ENCODE measurements at regions not wholly inside any gene's neighbourhood (a gene's known extent, or its start where the extent isn't known, plus 50 kb on each side); places are given as distances from the start of the nearest gene placed in this dataset.

GRCh38 chr7:138287549-138287948, 172.5 kb upstream of the TRIM24 start:
- Histone ChIP-seq H4K91ac (ENCODE audit: insufficient read depth, low read depth, low read length) (no peak overlapping the region), H2BK20ac (ENCODE audit: low read depth, low read length) (no peak overlapping the region), H3K23ac (ENCODE audit: low read depth, low read length) (no peak overlapping the region), H3K79me1 (ENCODE audit: low read depth in 1 of 2, low read length in 2 of 2) (no peaks in the 10 kb centered on the region), H3K4me3 (ENCODE audit: insufficient read depth, low read depth, low read length) (no peak overlapping the region), H4K5ac (ENCODE audit: low read depth, low read length) (no peak overlapping the region), H2AK9ac (replicated peaks; ENCODE audit: low read depth, low read length, poor library complexity) (no peak overlapping the region), H3K18ac (ENCODE audit: low read depth, low read length) (no peak overlapping the region), H4K8ac (ENCODE audit: low read depth in 2 of 2, low read length in 2 of 2) (no peak overlapping the region), H2BK15ac (ENCODE audit: low read depth, low read length) (no peak overlapping the region), H2BK120ac (ENCODE audit: low read depth, low read length) (no peak overlapping the region), H2AK5ac (ENCODE audit: low read depth, low read length) (no peak overlapping the region), H3K14ac (replicated peaks; ENCODE audit: low read depth, low read length) (no peak overlapping the region), H4K20me1 (ENCODE audit: insufficient read depth, low read length) (no peaks in the 10 kb centered on the region), H3K4ac (ENCODE audit: low read depth, low read length) (no peak overlapping the region), H3K36me3 (ENCODE audit: control insufficient read depth, insufficient read depth, low read length) (no peaks in the 10 kb centered on the region), H3K56ac (ENCODE audit: extremely low read depth, insufficient read depth, low read length) (no peak overlapping the region), H3K27me3 (ENCODE audit: control insufficient read depth, insufficient read depth, low read length) (no peaks in the 10 kb centered on the region), H3K4me2 (ENCODE audit: low read depth, low read length) (no peak overlapping the region), H3K9me1 (ENCODE audit: insufficient read depth, low read length) (no peaks in the 10 kb centered on the region), H3K9me3 (ENCODE audit: control insufficient read depth, insufficient read depth, low read length) (peaks cover 13% of the 10 kb centered on the region), H2BK5ac (ENCODE audit: low read depth, low read length, poor library complexity, severe bottlenecking) (no peak overlapping the region), H3K27ac (ENCODE audit: insufficient read depth, low read length) (no peak overlapping the region), H3K4me1 (ENCODE audit: control insufficient read depth, insufficient read depth, low read length) (no peaks in the 10 kb centered on the region), H2AFZ (replicated peaks; ENCODE audit: low read length, poor library complexity) (no peak overlapping the region), H3K9ac (ENCODE audit: low read depth, low read length) (no peak overlapping the region)
- intact Hi-C loops (cut with micrococcal nuclease) (no loop called here), dilution Hi-C loops (cut with HindIII; ENCODE audit: low sequenced_read_pairs, unreplicated experiment) (no loop called here), in situ Hi-C loops (cut with MboI; ENCODE audit: low sequenced_read_pairs) (no loop called here)
- ATAC-seq (ENCODE audit: low read depth) = no peak
- no peak for TF ChIP-seq ELK1 (IDR thresholded peaks at IDR 0.05; ENCODE audit: borderline replicate concordance, low read depth, low read length)
- no peak for TF ChIP-seq CHD1 (IDR thresholded peaks at IDR 0.05; ENCODE audit: low read depth, low read length)
- TF ChIP-seq POLR2A (IDR thresholded peaks at IDR 0.05; ENCODE audit: low read depth, low read length) = no peak
- TF ChIP-seq MAFK (IDR thresholded peaks at IDR 0.05; ENCODE audit: low read depth, low read length) = no peak
- no peak for TF ChIP-seq FOS (IDR thresholded peaks at IDR 0.05; ENCODE audit: low read depth, low read length)
- no peak for TF ChIP-seq RFX5 (IDR thresholded peaks at IDR 0.05; ENCODE audit: low read depth, low read length)
- no peak for TF ChIP-seq RAD21 (IDR thresholded peaks at IDR 0.05; ENCODE audit: low read length)
- TF ChIP-seq CTCF (conservative IDR thresholded peaks at IDR 0.05; ENCODE audit: low read depth, low read length) = no peak
- no peak for TF ChIP-seq BHLHE40 (IDR thresholded peaks at IDR 0.05; ENCODE audit: low read depth, low read length)
- TF ChIP-seq MAZ (IDR thresholded peaks at IDR 0.05; ENCODE audit: borderline replicate concordance, low read depth, low read length) = no peak
- TF ChIP-seq CEBPB (IDR thresholded peaks at IDR 0.05; ENCODE audit: low read depth, low read length) = no peak
- TF ChIP-seq MXI1 (IDR thresholded peaks at IDR 0.05; ENCODE audit: borderline replicate concordance, low read depth, low read length) = no peak
- TF ChIP-seq USF2 (IDR thresholded peaks at IDR 0.05; ENCODE audit: low read depth, low read length) = no peak
- no peak for TF ChIP-seq NFE2L2 (IDR thresholded peaks at IDR 0.05; ENCODE audit: low read depth, low read length)
- ChIA-PET POLR2A (ENCODE audit: unreplicated experiment) (no interaction called here), CTCF (no interaction called here)
- no CpG with 5 or more reads among the region's 2 CpGs for WGBS, 2 experiments (ENCODE audit: extremely low coverage in 2 of 2, insufficient read length in 1 of 2)
- no peak for DNase-seq
- BruUV-seq (replicated peaks) = no TSS peak

Data from IMR-90 (cell line).